HG02678 (cell line): ENCODE measurements at regions not wholly inside any gene's neighbourhood (a gene's known extent, or its start where the extent isn't known, plus 50 kb on each side); places are given as distances from the start of the nearest gene placed in this dataset.

Source experiments
- ATAC-seq: cut with Tn5 transposase; IDR thresholded peaks from one replicate; pipeline ENCODE4 v1.9.1; 2021; ENCODE audit warnings: mild to moderate bottlenecking, moderate library complexity; ENCODE audit not compliant: unreplicated experiment

GRCh38 chr4:32745351-32745750 is 2025.2 kb downstream of the PCDH7 start:
- no peak for ATAC-seq

- ATAC-seq, result no peak
Observed at GRCh38 chr4:32748061-32748460, 2027.9 kb downstream of the PCDH7 start.

GRCh38 chr4:32748498-32748897 is 2028.3 kb downstream of the PCDH7 start:
- no peak for ATAC-seq

DNA sequence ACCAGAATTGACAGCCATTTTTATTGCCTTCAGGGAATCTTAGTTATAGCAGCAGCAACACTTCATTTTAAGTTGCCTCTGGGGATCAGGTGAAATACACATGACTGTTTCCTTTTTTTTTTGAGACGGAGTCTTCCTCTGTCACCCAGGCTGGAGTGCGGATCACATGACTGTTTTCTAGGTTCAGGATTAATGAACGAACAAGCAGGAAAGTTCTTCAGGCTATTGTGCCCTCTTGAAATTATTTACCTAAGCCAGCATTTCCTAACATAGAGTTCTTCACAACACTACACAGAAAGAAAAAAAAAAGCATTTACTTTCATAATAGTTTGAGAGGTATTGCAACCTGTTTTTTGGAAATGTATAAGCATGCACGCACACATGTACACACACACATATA is 2032.8 kb downstream of the PCDH7 start:
- no peak for ATAC-seq

DNA sequence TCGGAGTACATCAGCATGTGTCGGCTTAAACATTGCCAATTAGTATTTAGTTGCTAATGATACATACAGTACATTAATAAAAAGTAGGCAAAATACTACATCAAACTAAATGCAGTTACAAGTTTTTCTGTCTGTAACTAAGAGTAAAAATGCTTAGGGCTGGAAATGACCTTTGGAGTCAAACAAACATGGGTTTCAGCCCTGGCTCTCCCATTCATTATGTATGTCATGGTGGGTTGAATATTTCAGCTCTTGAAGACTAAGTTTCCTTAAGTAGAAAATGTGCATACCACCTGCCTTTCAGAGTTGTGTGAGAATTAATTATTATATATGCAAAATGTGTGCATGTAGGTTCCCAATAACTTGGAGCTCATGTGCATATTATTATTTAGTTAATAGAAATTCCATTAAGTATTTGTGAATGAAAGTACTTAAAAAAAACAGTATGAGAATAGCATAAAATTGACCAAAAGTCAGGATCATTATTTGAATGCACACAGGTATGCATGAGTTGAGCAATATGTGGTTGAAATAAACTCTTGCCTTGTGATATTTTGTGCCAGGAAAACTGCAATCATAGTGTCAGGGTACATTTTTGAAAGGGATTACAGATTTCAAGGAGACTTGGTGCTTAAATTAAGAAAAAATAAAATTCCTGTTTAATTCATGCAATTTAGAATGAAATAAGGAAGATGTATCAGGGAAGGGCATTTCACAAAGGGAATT is 2048.7 kb downstream of the PCDH7 start:
- ATAC-seq, result no peak

- no peak for ATAC-seq
Observed at GRCh38 chr4:32771491-32771890, 2051.3 kb downstream of the PCDH7 start.

DNA sequence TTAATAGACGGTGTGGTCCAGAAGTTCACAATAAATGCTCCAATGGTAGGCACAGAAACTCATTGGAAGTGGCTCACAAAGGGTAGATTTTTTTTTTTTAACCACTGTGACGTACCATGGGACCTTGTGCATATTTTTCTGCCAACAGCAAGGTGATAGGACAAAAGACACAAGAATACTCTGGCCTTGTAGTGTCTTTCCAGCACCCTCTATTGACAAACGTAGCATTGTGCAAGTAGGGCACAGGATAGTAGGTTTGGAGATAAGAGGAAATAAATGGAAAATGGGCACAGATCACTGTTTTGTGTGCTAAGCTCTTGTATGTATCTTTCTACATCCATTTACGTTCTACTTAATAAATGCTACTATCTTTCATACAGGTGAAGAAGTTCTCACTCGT is 2054.9 kb downstream of the PCDH7 start:
- ATAC-seq, result no peak

DNA sequence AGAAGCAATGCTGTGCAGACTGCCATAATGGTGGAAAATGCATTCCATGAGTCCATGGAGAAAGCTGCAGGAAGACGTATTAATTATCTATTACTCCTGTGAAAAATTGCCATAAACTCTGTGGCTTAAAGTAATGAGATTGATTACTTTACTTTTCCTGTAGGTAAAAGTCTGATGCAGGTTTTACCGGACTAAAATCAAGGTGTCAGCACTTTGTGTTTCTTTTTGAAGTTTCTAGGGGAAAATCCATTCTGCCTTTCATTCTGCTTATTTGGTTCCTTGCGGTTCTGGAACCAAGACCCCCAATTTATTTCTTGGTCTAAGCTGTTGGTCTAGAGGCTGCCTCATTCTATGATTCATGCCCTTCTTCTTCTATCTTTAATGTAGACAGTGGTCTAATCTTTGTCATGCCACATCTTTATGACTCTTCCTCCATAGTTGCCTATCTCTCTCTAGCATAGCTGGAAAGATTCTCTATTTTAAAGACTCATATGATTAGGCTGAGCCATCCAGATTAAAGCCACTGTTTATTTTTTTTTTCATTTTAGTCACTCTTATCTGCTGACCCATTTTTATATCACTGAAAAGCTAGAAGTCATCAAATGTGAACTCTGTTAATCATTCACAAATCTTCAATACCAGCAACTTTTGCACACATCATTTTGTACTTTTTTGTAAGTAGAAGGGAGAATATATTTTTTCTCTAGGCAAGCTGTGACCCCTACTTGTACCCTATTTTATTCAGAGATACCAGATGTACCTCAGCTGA is 2056.4 kb downstream of the PCDH7 start:
- no peak for ATAC-seq

GRCh38 chr4:32778025-32778424 is 2057.9 kb downstream of the PCDH7 start:
- no peak for ATAC-seq

- ATAC-seq, result no peak
Observed at GRCh38 chr4:32778938-32779337, 2058.8 kb downstream of the PCDH7 start.

GRCh38 chr4:32789026-32789608 is 2068.9 kb downstream of the PCDH7 start:
- ATAC-seq, result no peak

DNA sequence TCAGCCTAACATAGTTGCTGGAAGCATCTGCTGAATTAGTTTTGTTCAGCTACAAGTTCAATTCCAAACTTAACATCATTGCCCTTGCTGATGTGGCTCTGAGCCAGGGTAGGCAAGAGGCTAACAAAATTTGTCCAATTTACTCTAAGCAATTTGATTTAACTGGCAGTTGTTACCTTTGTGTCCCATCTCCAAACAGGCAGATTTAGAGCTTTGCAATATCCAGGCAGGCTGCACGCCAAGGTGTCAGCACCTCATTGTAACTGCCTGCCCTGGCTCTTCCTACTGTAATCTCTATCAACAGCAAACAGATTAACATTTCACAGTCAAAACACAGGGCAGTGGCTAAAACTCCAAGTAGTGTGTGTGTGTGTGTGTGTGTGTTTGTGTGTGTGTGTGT is 2070.6 kb downstream of the PCDH7 start:
- ATAC-seq, result no peak

DNA sequence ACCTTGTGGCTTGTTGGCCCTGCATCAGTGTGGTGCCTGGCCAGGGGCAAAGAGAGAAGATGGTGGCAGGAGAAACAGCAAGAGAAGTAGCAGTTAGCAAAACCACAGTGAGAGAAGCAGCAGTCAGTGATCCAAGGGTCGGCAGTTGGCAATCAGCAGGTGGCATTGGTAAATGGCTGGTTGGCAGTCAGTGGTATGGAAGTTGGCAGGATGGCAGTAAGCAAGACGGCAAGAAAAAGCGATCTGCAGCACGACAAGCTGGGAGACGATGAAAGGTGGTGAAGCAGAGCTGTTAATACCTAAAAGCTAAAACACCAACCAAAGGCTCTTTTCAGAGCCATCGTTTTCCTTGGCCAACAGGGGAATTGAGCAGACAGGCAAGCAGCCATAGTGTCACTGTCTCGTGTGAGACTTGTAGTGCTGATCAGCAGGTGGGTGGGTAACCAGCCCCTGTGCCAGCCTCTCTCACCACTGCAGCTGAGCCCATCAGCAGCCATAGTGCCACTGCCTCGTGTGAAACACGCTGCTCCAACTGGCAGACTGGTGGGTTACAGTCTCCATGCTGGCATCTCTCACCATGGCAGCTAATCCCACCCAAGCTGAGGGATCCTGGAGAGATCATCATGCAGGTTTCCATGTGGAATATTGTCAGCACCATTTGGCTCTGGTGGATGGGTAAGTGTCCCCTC is 2078.4 kb downstream of the PCDH7 start:
- ATAC-seq, result no peak

DNA sequence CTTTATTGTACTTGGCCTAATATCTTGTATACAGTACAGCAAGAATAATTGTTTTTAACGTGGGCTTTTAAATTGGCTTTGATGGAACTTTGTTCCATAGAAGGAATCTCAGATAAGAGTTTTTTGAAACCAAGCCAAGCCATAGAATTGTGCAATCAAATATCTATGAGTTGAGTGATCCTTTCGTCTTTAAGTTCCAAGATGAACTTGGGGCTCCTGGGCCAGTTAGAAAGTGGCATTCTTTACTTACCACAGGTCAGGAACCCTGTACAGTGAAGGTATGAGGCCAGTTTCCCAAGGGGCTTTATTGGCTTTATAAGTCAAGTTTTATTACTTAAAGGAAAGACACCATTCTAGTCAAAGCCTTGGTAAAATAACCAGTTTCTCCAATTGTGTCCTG is 2104.2 kb downstream of the PCDH7 start:
- ATAC-seq, result no peak

GRCh38 chr4:32826169-32826568 is 2106.0 kb downstream of the PCDH7 start:
- no peak for ATAC-seq

DNA sequence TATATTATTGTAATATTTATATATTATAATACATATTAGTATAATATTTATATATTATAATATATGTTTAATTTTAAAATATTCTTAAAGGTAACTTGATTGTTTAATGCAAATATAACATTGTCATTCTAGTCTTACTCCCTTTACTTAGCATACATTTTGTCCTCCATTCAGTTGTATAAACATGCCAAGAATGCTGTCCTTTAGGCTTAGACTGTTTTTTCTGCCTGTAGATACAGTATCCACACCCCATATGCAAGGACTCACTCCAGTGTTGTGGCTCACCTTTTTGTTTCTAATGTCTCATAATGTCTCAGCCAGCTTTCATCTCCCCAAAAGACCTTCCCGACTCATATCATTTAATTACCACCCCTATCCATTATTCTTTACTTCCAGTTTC is 2110.0 kb downstream of the PCDH7 start:
- no peak for ATAC-seq

- ATAC-seq, result no peak
Observed at GRCh38 chr4:32831104-32831503, 2110.9 kb downstream of the PCDH7 start.

DNA sequence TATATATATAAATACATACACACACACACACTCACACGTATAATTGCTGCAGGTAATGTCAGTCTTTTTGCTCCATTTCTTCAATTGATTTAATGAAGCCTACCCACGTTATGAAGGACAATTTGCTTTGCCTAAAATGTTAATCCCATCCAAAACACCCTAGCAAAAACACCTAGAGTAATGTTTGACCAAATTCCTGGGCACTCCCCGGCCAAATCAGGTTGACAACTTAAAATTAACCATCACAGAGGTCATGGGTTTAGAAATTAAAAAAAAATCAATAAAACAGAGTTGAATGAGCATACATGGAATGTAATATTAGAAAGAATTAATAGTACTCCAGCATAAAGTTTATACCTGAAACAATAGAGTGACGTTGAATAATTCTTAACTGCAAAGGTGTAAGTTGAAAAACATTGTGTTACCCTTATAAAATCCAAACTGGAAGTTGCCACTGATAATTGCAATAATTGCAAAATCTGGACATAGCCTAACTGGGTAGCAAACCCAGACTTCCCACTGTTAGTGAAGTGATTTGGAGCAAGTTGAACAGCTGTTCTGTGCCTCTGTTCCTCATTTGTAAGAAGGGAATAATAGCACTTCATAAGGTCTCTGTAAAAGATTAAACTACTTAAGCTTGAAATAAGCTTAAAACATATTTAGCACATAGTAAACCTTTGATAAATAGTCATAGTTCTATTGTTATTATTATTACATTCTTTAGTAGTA is 2120.5 kb downstream of the PCDH7 start:
- ATAC-seq, result no peak

DNA sequence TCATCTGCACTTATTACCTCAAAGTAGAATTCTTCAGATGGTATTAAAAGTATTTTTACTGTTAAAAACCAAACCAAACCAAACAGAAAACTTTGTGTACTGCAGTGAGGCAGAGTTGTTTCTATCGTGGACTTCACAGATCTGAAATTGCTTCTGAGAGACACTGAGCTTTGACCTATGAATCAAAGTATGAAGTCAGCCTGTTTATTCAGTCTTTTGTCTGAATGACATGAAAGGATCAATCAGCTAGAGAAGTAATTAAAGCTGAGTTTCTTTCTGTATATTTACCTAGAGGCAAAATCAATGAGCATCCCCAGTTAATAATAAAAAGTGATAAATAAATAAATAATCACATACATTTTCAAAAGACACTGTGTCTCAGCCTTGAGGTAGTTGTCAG is 2121.0 kb downstream of the PCDH7 start:
- no peak for ATAC-seq

- no peak for ATAC-seq
Observed at GRCh38 chr4:32847461-32847860, 2127.3 kb downstream of the PCDH7 start.

- ATAC-seq, result no peak
Observed at GRCh38 chr4:32855622-32856021, 2135.5 kb downstream of the PCDH7 start.
